ENCODE measurements at regions not wholly inside any gene's neighbourhood (a gene's known extent, or its start where the extent isn't known, plus 50 kb on each side); places are given as distances from the start of the nearest gene placed in this dataset.

DNA sequence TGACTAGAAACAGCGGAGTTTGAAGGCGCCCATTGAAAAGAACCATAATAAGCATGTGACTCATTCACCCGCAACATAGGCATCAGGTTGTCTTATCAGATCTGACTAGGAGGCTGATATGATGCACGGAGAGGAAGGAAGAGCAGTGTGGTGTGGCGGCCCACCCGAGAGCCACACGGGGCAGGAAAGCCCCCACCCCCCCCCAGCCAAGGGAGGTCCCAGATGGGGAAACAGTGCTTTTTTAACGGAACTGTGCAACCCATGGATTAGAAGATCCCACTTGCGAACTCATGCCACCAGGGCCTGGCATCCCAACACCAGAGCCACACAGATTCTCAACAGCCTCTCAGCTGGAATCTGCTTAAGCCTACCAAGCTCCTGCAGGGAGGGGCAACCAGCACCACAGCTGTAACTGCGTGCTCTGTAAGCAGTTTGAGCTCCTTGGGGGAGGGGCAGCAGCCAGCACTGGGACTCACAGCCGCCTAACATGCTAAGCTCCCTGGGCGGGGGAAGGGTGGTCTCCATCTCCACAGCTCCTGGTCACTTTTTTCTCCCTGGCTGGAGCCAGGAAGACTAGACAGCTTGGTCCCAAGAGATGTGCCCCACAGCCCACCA, 466.2 kb downstream of the PDGFC start:
- TF ChIP-seq, protein P1, sequence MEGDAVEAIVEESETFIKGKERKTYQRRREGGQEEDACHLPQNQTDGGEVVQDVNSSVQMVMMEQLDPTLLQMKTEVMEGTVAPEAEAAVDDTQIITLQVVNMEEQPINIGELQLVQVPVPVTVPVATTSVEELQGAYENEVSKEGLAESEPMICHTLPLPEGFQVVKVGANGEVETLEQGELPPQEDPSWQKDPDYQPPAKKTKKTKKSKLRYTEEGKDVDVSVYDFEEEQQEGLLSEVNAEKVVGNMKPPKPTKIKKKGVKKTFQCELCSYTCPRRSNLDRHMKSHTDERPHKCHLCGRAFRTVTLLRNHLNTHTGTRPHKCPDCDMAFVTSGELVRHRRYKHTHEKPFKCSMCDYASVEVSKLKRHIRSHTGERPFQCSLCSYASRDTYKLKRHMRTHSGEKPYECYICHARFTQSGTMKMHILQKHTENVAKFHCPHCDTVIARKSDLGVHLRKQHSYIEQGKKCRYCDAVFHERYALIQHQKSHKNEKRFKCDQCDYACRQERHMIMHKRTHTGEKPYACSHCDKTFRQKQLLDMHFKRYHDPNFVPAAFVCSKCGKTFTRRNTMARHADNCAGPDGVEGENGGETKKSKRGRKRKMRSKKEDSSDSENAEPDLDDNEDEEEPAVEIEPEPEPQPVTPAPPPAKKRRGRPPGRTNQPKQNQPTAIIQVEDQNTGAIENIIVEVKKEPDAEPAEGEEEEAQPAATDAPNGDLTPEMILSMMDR (IDR thresholded peaks at IDR 0.05) = no peak
- no peak for TF ChIP-seq ZFX (IDR thresholded peaks at IDR 0.05; ENCODE audit: borderline replicate concordance)
- H3K27ac ChIP-seq = no peak overlapping the region

DNA sequence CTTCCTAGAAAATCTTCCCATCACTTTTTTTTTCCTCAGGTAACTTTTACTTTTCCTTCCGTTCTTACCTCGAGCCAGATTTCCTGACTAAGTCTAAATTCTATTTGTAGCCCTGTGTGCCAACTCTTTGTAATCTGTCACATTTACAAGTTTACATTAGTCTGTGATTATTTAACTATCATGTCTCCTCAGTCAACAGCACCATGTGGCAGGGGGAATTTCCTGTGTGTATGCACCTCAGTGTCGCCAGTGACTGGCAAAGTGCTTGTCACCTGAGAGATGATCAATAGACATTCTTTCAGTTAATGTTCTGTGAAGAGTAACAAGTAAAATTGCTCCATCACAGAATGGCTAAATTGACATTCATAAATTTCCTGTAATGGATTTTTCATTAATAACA, 468.5 kb downstream of the PDGFC start:
- TF ChIP-seq, protein P1 (IDR thresholded peaks at IDR 0.05) = no peak
- no peak for TF ChIP-seq ZFX (IDR thresholded peaks at IDR 0.05; ENCODE audit: borderline replicate concordance)
- no peak overlapping the region for H3K27ac ChIP-seq

DNA sequence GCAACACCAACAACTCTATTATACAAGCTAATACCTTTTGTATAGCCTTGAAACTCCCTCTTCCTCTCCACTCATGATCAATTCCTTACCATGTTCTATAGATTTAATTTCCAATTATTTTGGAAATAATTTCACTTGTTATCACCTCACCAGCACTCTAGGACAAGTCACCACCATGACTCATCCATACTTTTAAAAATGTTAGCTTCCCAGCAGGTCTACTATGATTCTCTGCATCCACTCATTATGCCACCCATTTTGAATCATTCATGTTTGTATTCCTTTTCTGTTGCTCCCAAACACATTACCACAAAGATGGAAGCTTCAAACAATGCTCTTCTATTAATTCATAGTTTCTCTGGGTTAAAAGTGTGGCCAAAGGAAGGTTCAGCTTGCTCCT, 469.6 kb downstream of the PDGFC start:
- H3K27ac ChIP-seq = no peak overlapping the region

DNA sequence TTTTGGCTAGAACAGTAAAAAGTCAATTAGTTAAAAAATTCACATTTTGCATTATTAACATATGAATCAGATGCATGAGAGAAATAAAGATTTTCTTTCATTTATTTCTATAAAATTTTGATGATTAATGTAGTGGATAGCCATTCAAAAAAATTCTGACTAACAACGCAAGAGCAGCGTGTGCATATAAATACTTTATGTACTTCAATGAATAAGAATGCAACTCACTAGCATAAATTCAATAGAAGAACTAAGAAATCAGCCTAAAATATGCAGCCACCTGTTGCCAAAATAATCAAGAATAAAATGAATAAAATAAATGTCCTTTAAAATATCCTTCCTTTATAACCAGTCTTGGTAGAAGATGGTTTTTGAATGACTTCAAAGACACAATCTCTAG, 471.9 kb downstream of the PDGFC start:
- H3K27ac ChIP-seq = no peak overlapping the region
- TF ChIP-seq ZFX (IDR thresholded peaks at IDR 0.05; ENCODE audit: borderline replicate concordance) = no peak
- TF ChIP-seq, protein P1 (IDR thresholded peaks at IDR 0.05) = no peak

More for the DNA sequence above, 469.6 kb downstream of the PDGFC start:
- TF ChIP-seq ZFX (IDR thresholded peaks at IDR 0.05; ENCODE audit: borderline replicate concordance) = no peak
- TF ChIP-seq, protein P1 (IDR thresholded peaks at IDR 0.05) = no peak

DNA sequence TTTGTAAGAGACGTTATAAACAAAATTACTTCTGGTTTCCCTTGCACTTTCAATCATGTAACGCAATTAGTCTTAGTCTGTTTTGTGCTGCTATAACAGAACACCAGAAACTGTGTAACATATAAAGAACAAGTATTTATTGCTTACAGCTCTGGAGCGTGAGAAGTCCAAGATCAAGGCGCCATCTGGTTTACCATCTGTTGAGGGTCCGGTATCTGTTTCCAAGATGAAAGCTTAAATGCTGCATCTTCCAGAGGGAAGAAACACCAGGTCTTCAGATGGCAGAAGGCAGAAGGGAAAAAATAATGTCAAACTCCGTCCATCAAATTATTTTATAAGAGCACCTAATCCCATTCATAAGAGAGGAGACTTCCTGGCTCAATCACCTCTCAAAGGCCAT, 474.1 kb downstream of the PDGFC start:
- TF ChIP-seq, protein P1 (IDR thresholded peaks at IDR 0.05) = no peak
- no peak for TF ChIP-seq ZFX (IDR thresholded peaks at IDR 0.05; ENCODE audit: borderline replicate concordance)
- no peak overlapping the region for H3K27ac ChIP-seq

DNA sequence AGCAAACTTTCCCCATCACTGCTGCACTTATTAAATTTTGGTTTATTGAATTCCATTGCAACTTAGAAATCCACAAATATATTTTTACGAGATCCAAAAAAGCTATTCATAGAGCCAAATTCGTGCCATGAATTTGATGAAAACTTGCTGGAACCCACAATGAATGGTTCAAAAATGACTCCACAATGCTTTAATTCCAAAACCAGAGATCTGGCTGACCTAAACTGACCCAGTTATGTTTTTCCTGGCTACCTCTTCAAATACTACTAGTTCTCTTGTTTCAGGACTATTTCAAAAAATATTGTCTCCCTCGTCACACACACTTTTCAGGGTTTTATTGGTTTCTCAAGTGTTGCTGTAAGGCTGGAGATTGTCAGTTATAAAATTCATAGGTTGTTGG, 474.8 kb downstream of the PDGFC start:
- no peak for TF ChIP-seq ZFX (IDR thresholded peaks at IDR 0.05; ENCODE audit: borderline replicate concordance)
- no peak overlapping the region for H3K27ac ChIP-seq

DNA sequence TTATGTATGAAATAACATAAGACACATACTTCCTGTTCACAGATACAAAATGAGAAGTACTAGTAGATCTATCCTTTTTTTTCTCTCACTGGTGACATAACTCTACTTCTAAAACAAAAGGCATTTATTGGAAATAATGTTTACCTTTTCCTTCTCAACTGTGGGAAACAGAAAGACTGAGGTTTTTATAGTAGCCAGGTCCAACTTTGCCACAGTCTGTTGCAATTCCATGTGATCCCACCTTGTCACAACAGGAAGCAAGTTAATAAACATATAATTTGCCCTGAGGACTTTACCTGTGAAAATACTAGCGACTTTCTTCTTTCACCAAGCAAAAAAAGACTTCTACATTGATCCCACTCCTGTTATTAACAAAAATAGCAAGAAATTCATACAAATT, 475.8 kb downstream of the PDGFC start:
- H3K27ac ChIP-seq = no peak overlapping the region
- TF ChIP-seq ZFX (IDR thresholded peaks at IDR 0.05; ENCODE audit: borderline replicate concordance) = no peak
- TF ChIP-seq, protein P1 (IDR thresholded peaks at IDR 0.05) = no peak

DNA sequence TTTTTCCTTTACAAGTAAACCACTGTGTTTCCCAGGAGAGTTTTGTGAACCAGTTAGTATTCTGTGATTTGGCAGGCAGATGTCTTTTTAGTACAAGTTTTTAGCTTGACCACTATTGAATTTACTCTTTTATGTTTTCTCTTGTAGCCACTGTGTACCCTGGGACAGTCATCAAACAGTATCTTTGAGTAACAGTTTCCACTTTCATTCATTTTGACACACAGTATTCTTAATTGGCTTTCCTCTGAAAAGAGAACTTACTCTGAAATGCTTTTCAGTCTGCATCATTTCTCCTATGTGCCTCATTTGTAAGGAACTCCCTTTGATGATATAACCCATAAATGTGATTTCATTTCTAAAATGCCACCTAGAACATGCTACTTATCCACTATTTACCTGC, 476.5 kb downstream of the PDGFC start:
- H3K27ac ChIP-seq = no peak overlapping the region
- TF ChIP-seq, protein P1 (IDR thresholded peaks at IDR 0.05) = no peak
- no peak for TF ChIP-seq ZFX (IDR thresholded peaks at IDR 0.05; ENCODE audit: borderline replicate concordance)

Data from 22Rv1 (cell line).